Gastroesophageal sphincter (tissue), 4 donors: ENCODE measurements at regions not wholly inside any gene's neighbourhood (a gene's known extent, or its start where the extent isn't known, plus 50 kb on each side); places are given as distances from the start of the nearest gene placed in this dataset.

Source experiments
- ATAC-seq: fragments of 150-250 bp; one replicate; pipeline ENCODE4 v1.9.1; 2016; ENCODE audit warnings: mild to moderate bottlenecking, moderate library complexity
- H3K27ac ChIP-seq, 4 donors: fragments of 200-600 bp; sonication (generic) in 3 of 4; 1 replicate in 3 of 4; 2 replicates in 1 of 4; pipeline ENCODE4 v1.5.1; 2016 to 2019
- H3K27me3 ChIP-seq: fragments of 200-600 bp; sonication (generic); one replicate; pipeline ENCODE4 v1.5.1; 2019
- H3K36me3 ChIP-seq, 2 donors: fragments of 200-600 bp; sonication (generic); one replicate each; pipeline ENCODE4 v1.5.1; 2019; ENCODE audit warnings: control low read depth in 1 of 2
- H3K4me1 ChIP-seq, 3 donors: fragments of 200-600 bp; sonication (generic); 1 replicate in 2 of 3; 2 replicates in 1 of 3; pipeline ENCODE4 v1.5.1; 2016 to 2019; ENCODE audit warnings: control low read depth in 2 of 3
- H3K4me3 ChIP-seq, 2 donors: fragments of 200-600 bp; sonication (generic); one replicate each; pipeline ENCODE4 v1.5.1; 2019; ENCODE audit warnings: mild to moderate bottlenecking in 1 of 2, moderate library complexity in 1 of 2
- H3K9me3 ChIP-seq, 3 donors: fragments of 200-600 bp; sonication (generic); one replicate each; pipeline ENCODE4 v1.5.1; 2017 to 2019; ENCODE audit warnings: control low read depth in 2 of 3
- CTCF ChIP-seq, 4 experiments: fragments of 200-600 bp in 2 of 4; fragments of 450-650 bp in 2 of 4; sonication (generic) in 1 of 4; IDR thresholded peaks; one replicate each; pipeline ENCODE4 v1.5.1; 2017 to 2019; ENCODE audit warnings: antibody characterized with exemption in 4 of 4, mild to moderate bottlenecking in 2 of 4, moderate library complexity in 2 of 4
- EP300 ChIP-seq: sonication (generic); formaldehyde crosslinking; IDR thresholded peaks from one replicate; pipeline ENCODE4 v1.6.1; 2017; ENCODE audit warnings: antibody characterized with exemption, mild to moderate bottlenecking
- POLR2A ChIP-seq, 2 donors: fragments of 450-650 bp; IDR thresholded peaks; one replicate each; pipeline ENCODE4 v1.6.1; 2017; ENCODE audit warnings: antibody characterized with exemption in 2 of 2, mild to moderate bottlenecking in 2 of 2, moderate library complexity in 1 of 2
- POLR2AphosphoS5 ChIP-seq: sonication (generic); formaldehyde crosslinking; IDR thresholded peaks from one replicate; pipeline ENCODE4 v1.6.1; 2017; ENCODE audit warnings: antibody characterized with exemption
- WGBS, 2 donors: methylation state at CpG; one replicate each; pipeline ENCODE4 v1.1.5; 2018; ENCODE audit warnings: low coverage in 1 of 2; 5-methylcytosine and 5-hydroxymethylcytosine counted together

GRCh38 chr5:1685066-1685465 lies 114.6 kb downstream of the MRPL36 start:
- no peaks in the 10 kb centered on the region for H3K36me3 ChIP-seq
- WGBS, 2 donors, result 34 to 60% methylated on average over 7 to 10 of the region's 10 CpGs
- TF ChIP-seq EP300 (no peak), POLR2A (IDR thresholded peaks at IDR 0.05) (no peak), POLR2AphosphoS5 (no peak), CTCF (IDR thresholded peaks at IDR 0.05) (no peak)
- H3K4me3 ChIP-seq, result no peak overlapping the region
- ATAC-seq, result no peak
- H3K4me1 ChIP-seq, result no peaks in the 10 kb centered on the region
- H3K27ac ChIP-seq, result no peak overlapping the region
- H3K9me3 ChIP-seq, result peaks cover 0 to 17% (median 0%) of the 10 kb centered on the region in 3 donors
- peaks cover 39% of the 10 kb centered on the region for H3K27me3 ChIP-seq

- H3K27ac ChIP-seq, result no peak overlapping the region
- no peaks in the 10 kb centered on the region for H3K36me3 ChIP-seq
- no peak overlapping the region for H3K4me3 ChIP-seq
- TF ChIP-seq POLR2A (IDR thresholded peaks at IDR 0.05) (no peak), EP300 (no peak), POLR2AphosphoS5 (no peak), CTCF (IDR thresholded peaks at IDR 0.05) (no peak)
- H3K4me1 ChIP-seq, result no peaks in the 10 kb centered on the region
- ATAC-seq, result no peak
- WGBS, 2 donors, result 11 to 52% methylated on average over 3 to 6 of the region's 7 CpGs
- peaks cover 0 to 26% (median 0%) of the 10 kb centered on the region in 3 donors for H3K9me3 ChIP-seq
- H3K27me3 ChIP-seq, result peaks cover 34% of the 10 kb centered on the region
Measured at GRCh38 chr5:1681955-1682354, 117.7 kb downstream of the MRPL36 start.

- ATAC-seq, result no peak
- Histone ChIP-seq H3K4me1 (no peaks in the 10 kb centered on the region), H3K27ac (no peak overlapping the region), H3K4me3 (no peak overlapping the region), H3K27me3 (peaks cover 60% of the 10 kb centered on the region), H3K36me3 (no peaks in the 10 kb centered on the region), H3K9me3 (peaks cover 0 to 27% (median 0%) of the 10 kb centered on the region in 3 donors)
- WGBS, 2 donors, result 13 to 14% methylated on average over 14 to 21 of the region's 25 CpGs
- TF ChIP-seq POLR2A (IDR thresholded peaks at IDR 0.05) (no peak), EP300 (no peak), CTCF (IDR thresholded peaks at IDR 0.05) (no peak), POLR2AphosphoS5 (no peak)
Measured at GRCh38 chr5:1673042-1673677, 126.5 kb downstream of the MRPL36 start.

GRCh38 chr5:1672396-1672795 lies 127.2 kb downstream of the MRPL36 start:
- H3K4me1 ChIP-seq, result peaks cover 0 to 7% (median 0%) of the 10 kb centered on the region in 3 donors
- H3K27ac ChIP-seq, result no peak overlapping the region
- TF ChIP-seq EP300 (no peak), CTCF (IDR thresholded peaks at IDR 0.05) (no peak), POLR2AphosphoS5 (no peak), POLR2A (IDR thresholded peaks at IDR 0.05) (no peak)
- H3K9me3 ChIP-seq, result peaks cover 0 to 19% (median 0%) of the 10 kb centered on the region in 3 donors
- peaks cover 67% of the 10 kb centered on the region for H3K27me3 ChIP-seq
- 76% methylated on average over 2 of the region's 14 CpGs; no CpG with 5 or more reads in 1 of the 2 donors for WGBS, 2 donors
- H3K4me3 ChIP-seq, result no peak overlapping the region
- no peak for ATAC-seq
- H3K36me3 ChIP-seq, result no peaks in the 10 kb centered on the region

- Histone ChIP-seq H3K27ac (no peak overlapping the region), H3K4me3 (no peak overlapping the region), H3K27me3 (peaks cover 78% of the 10 kb centered on the region), H3K4me1 (peaks cover 0 to 17% (median 4%) of the 10 kb centered on the region in 3 donors), H3K9me3 (peaks cover 0 to 17% (median 0%) of the 10 kb centered on the region in 3 donors), H3K36me3 (no peaks in the 10 kb centered on the region)
- TF ChIP-seq POLR2A (IDR thresholded peaks at IDR 0.05), result no peak
- no peak for TF ChIP-seq EP300
- no peak for TF ChIP-seq POLR2AphosphoS5
- no peak for TF ChIP-seq CTCF (IDR thresholded peaks at IDR 0.05)
- no peak for ATAC-seq
- 84 to 89% methylated on average over 8 to 10 of the region's 11 CpGs for WGBS, 2 donors
Measured at GRCh38 chr5:1671351-1671750, 128.3 kb downstream of the MRPL36 start.
